Neural progenitor cell (in vitro differentiated cells): ENCODE measurements at regions not wholly inside any gene's neighbourhood (a gene's known extent, or its start where the extent isn't known, plus 50 kb on each side); places are given as distances from the start of the nearest gene placed in this dataset.

Experiments used
- CTCF ChIP-seq: fragments of 200-600 bp; sonication (generic); IDR thresholded peaks from 2 replicates; pipeline ENCODE4 v1.5.1; 2017; ENCODE audit warnings: antibody characterized with exemption, mild to moderate bottlenecking
- EZH2 ChIP-seq: fragments of 200-600 bp; sonication (generic); IDR thresholded peaks from 2 replicates; pipeline ENCODE4 v1.6.1; 2017; ENCODE audit warnings: antibody characterized with exemption, mild to moderate bottlenecking, moderate library complexity

- no peak for TF ChIP-seq CTCF
- no peak for TF ChIP-seq EZH2
These were observed 164.4 kb downstream of the SH2D4B start for GRCh38 chr10:80702143-80702542.
